Prostate gland (tissue), 2 donors: ENCODE measurements at regions not wholly inside any gene's neighbourhood (a gene's known extent, or its start where the extent isn't known, plus 50 kb on each side); places are given as distances from the start of the nearest gene placed in this dataset.

ENCODE experiments used
- CTCF ChIP-seq, 4 experiments: fragments of 200-600 bp in 2 of 4; fragments of 450-650 bp in 2 of 4; sonication (generic) in 2 of 4; IDR thresholded peaks; 1 replicate in 3 of 4; 2 replicates in 1 of 4; pipeline ENCODE4 v1.5.1; 2016 to 2019; ENCODE audit warnings: antibody characterized with exemption in 4 of 4, mild to moderate bottlenecking in 2 of 4, moderate library complexity in 2 of 4
- POLR2AphosphoS5 ChIP-seq: sonication (generic); formaldehyde crosslinking; IDR thresholded peaks from one replicate; pipeline ENCODE4 v1.6.1; 2017; ENCODE audit warnings: antibody characterized with exemption

GRCh38 chr2:144606466-144607095, 86.7 kb upstream of the ZEB2 start:
- no peak for TF ChIP-seq CTCF (IDR thresholded peaks at IDR 0.05)
- TF ChIP-seq POLR2AphosphoS5: no peak
